Osteocyte (in vitro differentiated cells): ENCODE measurements at regions not wholly inside any gene's neighbourhood (a gene's known extent, or its start where the extent isn't known, plus 50 kb on each side); places are given as distances from the start of the nearest gene placed in this dataset.

ENCODE experiments used
- DNase-seq: peaks from one replicate; pipeline ENCODE4 v3.0.0; 2021; ENCODE audit warnings: mixed read lengths; ENCODE audit not compliant: unreplicated experiment; ENCODE audit errors: extremely low spot score
- H3K27ac Mint-ChIP-seq: one replicate; pipeline ENCODE4 v1.8.0; 2021; ENCODE audit warnings: mild to moderate bottlenecking, mixed read lengths; ENCODE audit not compliant: unreplicated experiment
- H3K27me3 Mint-ChIP-seq: one replicate; pipeline ENCODE4 v1.8.0; 2021; ENCODE audit warnings: mixed read lengths; ENCODE audit not compliant: unreplicated experiment
- H3K36me3 Mint-ChIP-seq: one replicate; pipeline ENCODE4 v1.8.0; 2021; ENCODE audit warnings: mixed read lengths; ENCODE audit not compliant: unreplicated experiment
- H3K4me1 Mint-ChIP-seq: one replicate; pipeline ENCODE4 v1.8.0; 2021; ENCODE audit warnings: mixed read lengths; ENCODE audit not compliant: unreplicated experiment
- H3K4me3 Mint-ChIP-seq: one replicate; pipeline ENCODE4 v1.8.0; 2021; ENCODE audit warnings: mild to moderate bottlenecking, moderate library complexity, mixed read lengths; ENCODE audit not compliant: unreplicated experiment
- H3K9me3 Mint-ChIP-seq: one replicate; pipeline ENCODE4 v1.8.0; 2021; ENCODE audit warnings: mixed read lengths; ENCODE audit not compliant: unreplicated experiment
- CTCF ChIP-seq: fragments of 200-600 bp; sonication (generic); IDR thresholded peaks from 2 replicates; pipeline ENCODE4 v1.5.0; 2021; ENCODE audit warnings: antibody characterized with exemption, mild to moderate bottlenecking, moderate library complexity

DNA sequence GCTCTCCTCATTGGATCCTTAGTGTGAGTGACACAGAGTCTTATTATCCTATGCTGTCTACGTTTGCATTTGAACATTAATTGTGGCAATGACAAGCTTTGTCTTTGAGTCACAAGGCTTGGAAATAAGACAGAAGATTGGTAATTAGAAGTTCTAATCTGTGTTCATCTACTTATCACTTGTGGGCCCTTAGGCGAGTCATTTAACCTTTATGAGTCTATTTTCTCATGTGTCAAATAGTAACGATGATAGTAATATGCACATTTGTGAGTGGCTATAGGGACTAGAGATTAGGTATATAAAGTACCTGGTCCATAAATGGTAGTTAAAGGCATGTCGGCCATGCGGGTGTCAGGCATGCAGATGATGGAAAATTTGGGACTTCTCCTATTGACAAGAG lies 105.6 kb upstream of the NABP1 start:
- DNase-seq, result no peak
- H3K9me3 Mint-ChIP-seq, result no peaks in the 10 kb centered on the region
- H3K36me3 Mint-ChIP-seq, result no peaks in the 10 kb centered on the region
- H3K27me3 Mint-ChIP-seq, result no peaks in the 10 kb centered on the region
- H3K4me1 Mint-ChIP-seq, result peaks cover 16% of the 10 kb centered on the region
- no peak overlapping the region for H3K4me3 Mint-ChIP-seq
- no peak overlapping the region for H3K27ac Mint-ChIP-seq
- no peak for TF ChIP-seq CTCF

GRCh38 chr2:191573216-191573615 lies 104.7 kb upstream of the NABP1 start:
- Mint-ChIP-seq H3K27ac (no peak overlapping the region), H3K4me3 (no peak overlapping the region), H3K36me3 (no peaks in the 10 kb centered on the region), H3K4me1 (peaks cover 16% of the 10 kb centered on the region), H3K27me3 (no peaks in the 10 kb centered on the region), H3K9me3 (no peaks in the 10 kb centered on the region)
- TF ChIP-seq CTCF, result no peak
- DNase-seq, result no peak

DNA sequence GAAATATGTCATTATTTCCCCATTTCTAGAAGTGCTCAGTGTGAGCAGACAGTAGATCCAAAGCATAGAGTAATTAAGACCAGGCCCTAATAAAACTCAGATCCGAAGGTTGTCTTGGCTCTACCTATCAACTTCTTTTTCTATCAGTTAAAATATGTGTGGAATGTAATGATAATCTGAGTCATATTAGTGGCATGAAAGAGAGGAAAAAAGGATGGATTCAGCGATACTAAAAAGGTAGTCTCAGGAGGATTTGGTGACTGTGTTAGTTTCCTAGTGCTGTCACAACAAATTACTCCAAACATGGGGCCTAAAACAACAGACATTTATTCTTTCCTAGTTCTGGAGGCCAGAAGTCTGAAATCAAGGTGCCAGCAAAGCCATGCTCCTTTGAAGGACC lies 103.7 kb upstream of the NABP1 start:
- H3K27me3 Mint-ChIP-seq, result no peaks in the 10 kb centered on the region
- H3K27ac Mint-ChIP-seq, result no peak overlapping the region
- TF ChIP-seq CTCF, result no peak
- H3K4me1 Mint-ChIP-seq, result peaks cover 16% of the 10 kb centered on the region
- no peak for DNase-seq
- H3K9me3 Mint-ChIP-seq, result no peaks in the 10 kb centered on the region
- no peaks in the 10 kb centered on the region for H3K36me3 Mint-ChIP-seq
- no peak overlapping the region for H3K4me3 Mint-ChIP-seq

DNA sequence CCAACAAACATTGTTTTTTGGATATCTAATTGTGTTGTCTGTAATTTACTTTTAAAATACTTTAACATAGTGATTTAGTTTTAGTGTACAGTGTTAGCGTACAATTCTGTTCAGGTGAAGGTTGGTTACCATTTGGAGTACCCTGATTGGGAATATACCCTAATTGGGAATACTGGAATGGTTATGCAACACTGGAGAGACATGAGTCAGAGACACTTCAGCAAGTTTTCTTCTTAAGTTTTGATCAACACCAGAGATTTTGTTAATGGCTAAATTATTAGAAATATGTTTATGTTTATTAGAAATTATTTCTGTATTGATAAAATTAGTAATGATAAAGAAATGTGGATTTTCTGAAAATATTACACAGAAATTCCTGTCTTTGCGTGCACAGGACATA lies 100.3 kb upstream of the NABP1 start:
- no peak overlapping the region for H3K27ac Mint-ChIP-seq
- H3K4me3 Mint-ChIP-seq, result no peak overlapping the region
- DNase-seq, result no peak
- TF ChIP-seq CTCF, result no peak
- no peaks in the 10 kb centered on the region for H3K27me3 Mint-ChIP-seq
- peaks cover 9% of the 10 kb centered on the region for H3K4me1 Mint-ChIP-seq
- H3K36me3 Mint-ChIP-seq, result no peaks in the 10 kb centered on the region
- H3K9me3 Mint-ChIP-seq, result no peaks in the 10 kb centered on the region

GRCh38 chr2:191578031-191578430 lies 99.9 kb upstream of the NABP1 start:
- Mint-ChIP-seq H3K4me3 (no peak overlapping the region), H3K9me3 (no peaks in the 10 kb centered on the region), H3K27ac (no peak overlapping the region), H3K4me1 (peaks cover 9% of the 10 kb centered on the region), H3K36me3 (no peaks in the 10 kb centered on the region), H3K27me3 (no peaks in the 10 kb centered on the region)
- no peak for TF ChIP-seq CTCF
- DNase-seq, result no peak
